Rectal smooth muscle tissue (tissue), 1 donor: ENCODE measurements at regions not wholly inside any gene's neighbourhood (a gene's known extent, or its start where the extent isn't known, plus 50 kb on each side); places are given as distances from the start of the nearest gene placed in this dataset.

ENCODE experiments used
- H3K27ac ChIP-seq: one replicate; pipeline ENCODE4 v1.7.0; 2013; ENCODE audit warnings: low read depth, low read length, inconsistent platforms
- H3K27me3 ChIP-seq: one replicate; pipeline ENCODE4 v1.7.0; 2013; ENCODE audit warnings: low read length; ENCODE audit not compliant: control insufficient read depth, insufficient read depth
- H3K36me3 ChIP-seq: one replicate; pipeline ENCODE4 v1.7.0; 2013; ENCODE audit warnings: low read length; ENCODE audit not compliant: control insufficient read depth, insufficient read depth
- H3K4me1 ChIP-seq: one replicate; pipeline ENCODE4 v1.7.0; 2013; ENCODE audit warnings: low read length; ENCODE audit not compliant: control insufficient read depth, insufficient read depth
- H3K4me3 ChIP-seq: one replicate; pipeline ENCODE4 v1.7.0; 2013; ENCODE audit warnings: low read length
- H3K9ac ChIP-seq: one replicate; pipeline ENCODE4 v1.7.0; 2013; ENCODE audit warnings: low read length

- Histone ChIP-seq H3K4me1 (no peaks in the 10 kb centered on the region), H3K27me3 (no peaks in the 10 kb centered on the region), H3K9ac (no peak overlapping the region), H3K4me3 (no peak overlapping the region), H3K27ac (no peak overlapping the region), H3K36me3 (no peaks in the 10 kb centered on the region)
These were observed 170.0 kb upstream of the DTNBP1 start for GRCh38 chr6:15832841-15833240.

- Histone ChIP-seq H3K4me3 (no peak overlapping the region), H3K36me3 (no peaks in the 10 kb centered on the region), H3K27ac (no peak overlapping the region), H3K9ac (no peak overlapping the region), H3K4me1 (no peaks in the 10 kb centered on the region), H3K27me3 (no peaks in the 10 kb centered on the region)
These were observed 166.3 kb upstream of the DTNBP1 start for GRCh38 chr6:15829156-15829555.

DNA sequence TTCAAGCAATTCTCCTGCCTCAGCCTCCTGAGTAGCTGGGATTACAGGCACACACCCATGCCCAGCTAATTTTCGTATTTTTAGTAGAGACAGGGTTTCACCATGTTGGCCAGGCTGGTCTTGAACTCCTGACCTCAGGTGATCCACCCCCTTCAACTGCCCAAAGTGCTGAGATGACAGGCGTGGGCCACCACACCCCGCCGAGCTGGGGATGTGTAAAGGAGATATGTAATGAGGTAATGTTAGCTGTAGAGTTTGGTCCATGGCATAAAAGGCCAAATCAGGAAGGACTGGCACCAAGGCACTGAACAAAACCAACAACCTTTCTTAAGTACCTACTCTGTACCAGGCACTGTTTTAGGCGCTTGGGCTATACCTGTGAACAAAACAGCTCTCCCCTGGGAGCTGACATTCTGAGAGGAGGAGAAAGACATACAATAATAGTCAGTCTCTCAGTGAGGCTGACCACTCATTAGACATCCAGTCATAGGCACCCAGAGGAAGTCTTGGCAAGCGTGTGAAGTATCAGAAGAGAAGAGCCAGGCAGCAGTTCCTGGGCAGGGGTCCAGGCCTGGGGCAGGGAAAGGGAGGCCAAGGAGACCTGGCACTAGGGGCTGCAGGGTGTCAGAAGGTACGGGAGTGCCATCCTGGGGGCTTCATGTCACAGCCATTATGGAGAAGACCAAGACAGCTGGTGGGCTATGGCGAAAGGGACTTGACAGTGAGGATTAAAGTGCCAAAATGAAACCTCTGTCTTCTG, 164.8 kb upstream of the DTNBP1 start:
- Histone ChIP-seq H3K36me3 (no peaks in the 10 kb centered on the region), H3K4me1 (no peaks in the 10 kb centered on the region), H3K9ac (no peak overlapping the region), H3K27me3 (no peaks in the 10 kb centered on the region), H3K27ac (no peak overlapping the region), H3K4me3 (no peak overlapping the region)

DNA sequence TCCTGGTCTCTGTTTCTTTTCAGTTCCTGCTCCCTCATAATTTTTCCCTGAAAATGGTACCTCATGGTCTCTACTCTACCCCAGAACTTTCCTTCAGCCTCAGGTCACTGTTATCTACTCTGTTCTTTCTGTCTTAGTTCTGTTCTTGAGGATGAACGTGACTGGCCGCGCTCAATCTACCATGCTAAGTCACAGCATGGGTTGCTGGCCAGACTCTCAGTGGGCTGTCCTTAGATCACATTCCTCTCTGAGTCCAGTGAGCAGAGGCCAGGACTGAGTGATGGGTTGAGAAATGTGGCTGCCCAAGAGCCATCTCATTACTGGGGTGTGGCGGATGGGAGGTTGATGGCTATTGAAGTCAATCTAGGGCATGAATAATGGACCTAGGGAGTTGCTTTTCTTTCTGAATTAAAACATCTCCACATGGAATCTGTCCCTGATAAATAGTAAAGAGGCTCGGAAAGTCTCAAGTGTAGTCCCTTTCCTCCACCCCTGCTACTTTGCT, 164.0 kb upstream of the DTNBP1 start:
- Histone ChIP-seq H3K9ac (no peak overlapping the region), H3K27me3 (no peaks in the 10 kb centered on the region), H3K36me3 (no peaks in the 10 kb centered on the region), H3K4me3 (no peak overlapping the region), H3K4me1 (no peaks in the 10 kb centered on the region), H3K27ac (no peak overlapping the region)

DNA sequence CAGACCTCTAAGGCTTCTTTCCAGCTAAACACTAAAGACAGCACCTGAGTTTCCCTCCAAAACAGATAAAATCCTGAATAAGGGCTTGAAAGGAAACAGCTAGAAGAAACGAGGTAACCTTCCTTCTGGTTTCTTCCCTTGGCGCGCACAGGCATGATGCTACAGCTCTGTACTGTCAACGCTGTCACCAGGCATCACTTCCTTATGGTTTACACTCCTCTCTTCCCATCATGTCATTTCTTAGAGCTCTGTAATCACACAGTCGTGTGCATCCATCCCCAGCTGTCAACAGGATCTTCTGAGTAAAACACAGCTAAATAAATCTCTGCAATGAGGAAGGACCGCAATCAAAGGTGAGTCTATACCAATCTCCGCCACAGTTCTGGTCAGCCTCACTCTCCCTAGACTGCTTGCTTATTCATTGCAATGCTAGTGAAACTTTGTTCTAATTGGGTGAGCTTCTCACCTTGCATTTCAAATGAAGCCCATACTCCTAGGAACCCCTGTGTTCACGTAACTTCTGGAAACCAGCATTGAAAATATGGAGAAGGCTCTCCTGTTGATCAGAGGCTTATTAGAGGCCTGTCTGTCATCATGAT, 162.6 kb upstream of the DTNBP1 start:
- no peaks in the 10 kb centered on the region for H3K27me3 ChIP-seq
- no peaks in the 10 kb centered on the region for H3K4me1 ChIP-seq
- H3K4me3 ChIP-seq: no peak overlapping the region
- no peaks in the 10 kb centered on the region for H3K36me3 ChIP-seq
- H3K27ac ChIP-seq: no peak overlapping the region
- no peak overlapping the region for H3K9ac ChIP-seq

DNA sequence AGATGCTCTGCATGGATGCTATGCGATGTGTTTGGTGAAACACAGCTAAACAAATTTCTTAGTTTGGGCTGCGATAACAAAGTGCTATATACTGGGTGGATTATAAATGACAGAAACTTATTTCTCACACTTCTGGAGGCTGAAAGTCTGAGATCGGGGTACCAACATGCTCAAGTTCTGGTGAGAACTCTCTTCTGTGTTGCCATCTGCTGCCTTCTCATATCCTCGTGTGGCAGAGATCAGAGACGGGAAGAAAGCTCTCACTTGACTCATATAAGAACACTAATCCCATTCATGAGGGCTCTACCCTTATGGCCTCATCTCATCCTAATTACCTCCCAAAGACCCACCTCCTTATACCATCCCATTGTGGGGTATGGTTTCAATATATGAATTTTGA, 162.0 kb upstream of the DTNBP1 start:
- Histone ChIP-seq H3K4me1 (no peaks in the 10 kb centered on the region), H3K36me3 (no peaks in the 10 kb centered on the region), H3K27ac (no peak overlapping the region), H3K9ac (no peak overlapping the region), H3K4me3 (no peak overlapping the region), H3K27me3 (no peaks in the 10 kb centered on the region)

DNA sequence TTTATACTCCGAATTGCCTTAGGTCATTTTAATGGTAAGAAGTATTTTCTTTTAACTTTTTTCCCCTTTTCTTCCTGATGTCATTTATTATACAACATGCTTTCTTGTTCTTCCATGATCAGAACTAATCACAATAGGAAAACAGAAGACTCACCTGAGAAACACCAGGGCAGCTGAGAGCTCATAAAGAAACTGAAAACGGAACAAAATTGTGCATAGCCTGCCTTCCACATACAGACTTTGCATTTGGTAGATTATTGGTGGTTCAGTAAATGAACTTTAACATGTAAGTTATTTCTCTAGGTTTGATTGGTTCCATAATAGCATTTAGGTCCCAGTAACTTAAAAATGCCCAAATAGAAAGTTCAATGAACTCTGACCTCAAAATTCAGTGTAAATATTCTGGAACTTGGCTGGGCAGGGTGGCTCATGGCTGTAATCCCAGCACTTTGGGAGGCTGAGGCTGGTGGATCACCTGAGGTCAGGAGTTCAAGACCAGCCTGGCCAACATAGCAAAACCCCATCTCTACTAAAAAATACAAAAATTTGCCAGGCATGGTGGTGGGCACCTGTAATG, 161.1 kb upstream of the DTNBP1 start:
- H3K9ac ChIP-seq: no peak overlapping the region
- no peaks in the 10 kb centered on the region for H3K36me3 ChIP-seq
- H3K27me3 ChIP-seq: no peaks in the 10 kb centered on the region
- no peaks in the 10 kb centered on the region for H3K4me1 ChIP-seq
- no peak overlapping the region for H3K4me3 ChIP-seq
- no peak overlapping the region for H3K27ac ChIP-seq

GRCh38 chr6:15822835-15823234, 160.0 kb upstream of the DTNBP1 start:
- no peaks in the 10 kb centered on the region for H3K36me3 ChIP-seq

GRCh38 chr6:15819841-15820240, 157.0 kb upstream of the DTNBP1 start:
- Histone ChIP-seq H3K9ac (no peak overlapping the region), H3K27ac (no peak overlapping the region)

More at GRCh38 chr6:15822835-15823234, 160.0 kb upstream of the DTNBP1 start:
- H3K4me1 ChIP-seq: no peaks in the 10 kb centered on the region
- no peaks in the 10 kb centered on the region for H3K27me3 ChIP-seq
- no peak overlapping the region for H3K9ac ChIP-seq
- H3K27ac ChIP-seq: no peak overlapping the region
- no peak overlapping the region for H3K4me3 ChIP-seq

DNA sequence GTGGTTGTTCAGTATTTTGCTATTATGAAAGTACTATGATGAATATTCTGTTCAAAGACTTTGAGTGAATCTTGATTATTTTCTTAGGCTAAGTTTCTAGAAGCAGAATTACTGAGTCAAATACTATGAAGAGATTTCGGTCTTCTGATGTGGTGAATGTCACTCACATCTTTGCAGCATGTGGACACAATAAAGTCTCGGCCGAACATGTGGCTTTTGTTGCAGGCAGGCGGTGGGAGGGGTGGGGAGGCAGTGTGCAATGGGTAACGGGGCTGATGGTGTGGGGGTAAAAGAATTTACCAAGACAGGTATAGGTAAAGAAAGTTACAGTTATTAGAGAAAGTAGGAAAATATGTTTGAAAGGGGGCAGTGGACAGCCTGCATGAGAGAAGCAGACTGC, 156.4 kb upstream of the DTNBP1 start:
- H3K27me3 ChIP-seq: no peaks in the 10 kb centered on the region
- no peak overlapping the region for H3K4me3 ChIP-seq
- H3K9ac ChIP-seq: no peak overlapping the region
- H3K27ac ChIP-seq: no peak overlapping the region
- no peaks in the 10 kb centered on the region for H3K4me1 ChIP-seq
- H3K36me3 ChIP-seq: no peaks in the 10 kb centered on the region

More at GRCh38 chr6:15819841-15820240, 157.0 kb upstream of the DTNBP1 start:
- Histone ChIP-seq H3K4me3 (no peak overlapping the region), H3K4me1 (no peaks in the 10 kb centered on the region), H3K36me3 (no peaks in the 10 kb centered on the region), H3K27me3 (no peaks in the 10 kb centered on the region)

GRCh38 chr6:15818491-15818890, 155.7 kb upstream of the DTNBP1 start:
- no peaks in the 10 kb centered on the region for H3K4me1 ChIP-seq
- no peaks in the 10 kb centered on the region for H3K36me3 ChIP-seq
- no peak overlapping the region for H3K27ac ChIP-seq
- no peak overlapping the region for H3K9ac ChIP-seq
- no peaks in the 10 kb centered on the region for H3K27me3 ChIP-seq
- H3K4me3 ChIP-seq: no peak overlapping the region

DNA sequence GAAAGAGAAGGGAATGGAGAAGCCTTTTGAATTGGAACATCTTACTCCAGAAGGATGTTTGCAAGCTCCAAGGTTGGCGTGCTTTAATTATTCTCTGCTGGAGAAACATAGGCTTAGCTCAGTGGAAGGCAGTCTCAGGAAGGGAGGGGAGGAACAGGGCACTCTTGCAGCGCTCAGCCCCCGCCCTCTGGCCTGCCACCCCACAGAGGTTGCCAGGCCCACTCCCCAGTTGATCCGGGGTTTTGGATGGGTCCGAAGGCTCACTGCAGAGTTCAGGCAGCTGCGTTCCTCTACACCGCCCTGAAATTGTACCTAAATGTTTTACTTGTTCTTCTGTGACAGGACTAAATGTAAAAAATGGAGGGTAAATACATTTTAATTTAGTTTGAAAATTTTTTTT, 155.2 kb upstream of the DTNBP1 start:
- Histone ChIP-seq H3K9ac (no peak overlapping the region), H3K36me3 (no peaks in the 10 kb centered on the region), H3K27me3 (no peaks in the 10 kb centered on the region), H3K4me3 (no peak overlapping the region), H3K27ac (no peak overlapping the region), H3K4me1 (no peaks in the 10 kb centered on the region)
